ENCODE measurements at regions not wholly inside any gene's neighbourhood (a gene's known extent, or its start where the extent isn't known, plus 50 kb on each side); places are given as distances from the start of the nearest gene placed in this dataset.

- 92% methylated on average over 1 of the region's 1 CpG for WGBS
- H3K4me1 ChIP-seq (ENCODE audit: control insufficient read depth in 4 of 4, insufficient read depth in 4 of 4, low read length in 3 of 4) = peaks cover 1 to 13% (median 9%) of the 10 kb centered on the region in 4 donors
Measured at GRCh38 chr12:116343331-116343884, 65.9 kb upstream of the MED13L start.

More at GRCh38 chr12:116343331-116343884, 65.9 kb upstream of the MED13L start:
- TF ChIP-seq FOXA1 (IDR thresholded peaks at IDR 0.05) (no peak), JUND (IDR thresholded peaks at IDR 0.05) (no peak), CTCF (IDR thresholded peaks at IDR 0.05; ENCODE audit: low read depth, low read length, missing input control) (no peak), TAF1 (conservative IDR thresholded peaks at IDR 0.05) (no peak), REST (IDR thresholded peaks at IDR 0.05) (no peak), HNF4A (conservative IDR thresholded peaks at IDR 0.05) (no peak), MAX (IDR thresholded peaks at IDR 0.05) (no peak), ATF3 (IDR thresholded peaks at IDR 0.05) (no peak), EGR1 (IDR thresholded peaks at IDR 0.05; ENCODE audit: low read depth in 2 of 2) (no peak), GABPA (IDR thresholded peaks at IDR 0.05 in 1 of 2, conservative IDR thresholded peaks at IDR 0.05 in 1 of 2) (no peak), HNF4G (IDR thresholded peaks at IDR 0.05) (no peak), NR2F2 (IDR thresholded peaks at IDR 0.05) (no peak)
- no peak for DNase-seq (ENCODE audit: low spot score)
- Histone ChIP-seq H3K36me3 (ENCODE audit: control insufficient read depth in 4 of 4, insufficient read depth in 3 of 4, low read depth in 1 of 4, low read length in 3 of 4) (no peaks in the 10 kb centered on the region), H3K9ac (ENCODE audit: low read depth in 1 of 2, low read length in 2 of 2) (no peak overlapping the region), H3K27ac (ENCODE audit: low read depth in 1 of 2, low read length in 2 of 2) (no peak overlapping the region), H3K9me3 (ENCODE audit: control insufficient read depth in 4 of 4, low read length in 3 of 4) (no peaks in the 10 kb centered on the region), H3K4me3 (ENCODE audit: low read depth in 1 of 3, low read length in 3 of 3) (no peak overlapping the region), H3K27me3 (ENCODE audit: control insufficient read depth in 4 of 4, insufficient read depth in 4 of 4, low read length in 3 of 4) (no peaks in the 10 kb centered on the region)
